IMR-90 (cell line): ENCODE measurements at regions not wholly inside any gene's neighbourhood (a gene's known extent, or its start where the extent isn't known, plus 50 kb on each side); places are given as distances from the start of the nearest gene placed in this dataset.

ENCODE experiments used
- ATAC-seq: fragments of 200-7000 bp; cut with Tn5 transposase; 2 replicates; pipeline ENCODE4 v1.9.1; 2020; ENCODE audit warnings: low read depth, mild to moderate bottlenecking, moderate library complexity
- BruUV-seq: library from RNA; stranded (reverse); fragments of 400-500 nt; replicated peaks from 2 replicates; lab custom pipeline; 2021; lab: Mats Ljungman, UMichigan
- CTCF ChIA-PET: fragments of 300-600 bp; formaldehyde crosslinking; extraction: SDS; loops from one replicate; lab custom pipeline; 2021; ENCODE audit warnings: antibody characterized with exemption; lab: Yijun Ruan, JAX
- POLR2A ChIA-PET: fragments of 300-600 bp; sonication (Branson Sonifier 250); formaldehyde crosslinking; loops from one replicate; lab custom pipeline; 2022; ENCODE audit warnings: antibody characterized with exemption; ENCODE audit not compliant: unreplicated experiment; lab: Charles Lee
- DNase-seq: peaks from one replicate; pipeline ENCODE4 v3.0.0; 2013
- H2AFZ ChIP-seq: replicated peaks from 2 replicates; pipeline ENCODE3; 2013; ENCODE audit warnings: low read length, mild to moderate bottlenecking; ENCODE audit not compliant: poor library complexity
- H2AK5ac ChIP-seq: 2 replicates; pipeline ENCODE4 v1.6.1; 2013; ENCODE audit warnings: low read depth, low read length, inconsistent platforms
- H2AK9ac ChIP-seq: replicated peaks from 2 replicates; pipeline ENCODE3; 2013; ENCODE audit warnings: mild to moderate bottlenecking, low read depth, low read length, moderate library complexity; ENCODE audit not compliant: poor library complexity
- H2BK120ac ChIP-seq: 2 replicates; pipeline ENCODE4 v1.6.1; 2013; ENCODE audit warnings: low read depth, low read length, inconsistent platforms
- H2BK15ac ChIP-seq: 3 replicates; pipeline ENCODE4 v1.6.1; 2013; ENCODE audit warnings: low read depth, low read length, inconsistent platforms
- H2BK20ac ChIP-seq: 2 replicates; pipeline ENCODE4 v1.6.1; 2013; ENCODE audit warnings: low read depth, mild to moderate bottlenecking, inconsistent platforms, low read length, moderate library complexity
- H2BK5ac ChIP-seq: 2 replicates; pipeline ENCODE4 v1.6.1; 2013; ENCODE audit warnings: mild to moderate bottlenecking, low read depth, low read length, inconsistent platforms; ENCODE audit not compliant: poor library complexity, severe bottlenecking
- H3K14ac ChIP-seq: replicated peaks from 2 replicates; pipeline ENCODE4 v1.6.1; 2013; ENCODE audit warnings: low read depth, low read length, inconsistent platforms
- H3K18ac ChIP-seq: 2 replicates; pipeline ENCODE4 v1.6.1; 2013; ENCODE audit warnings: low read depth, low read length, control low read depth
- H3K23ac ChIP-seq: 2 replicates; pipeline ENCODE4 v1.6.1; 2013; ENCODE audit warnings: low read depth, low read length, inconsistent platforms
- H3K27ac ChIP-seq: 2 replicates; pipeline ENCODE4 v1.5.1; 2013; ENCODE audit warnings: mild to moderate bottlenecking, control low read depth, low read length; ENCODE audit not compliant: insufficient read depth
- H3K27me3 ChIP-seq: 2 replicates; pipeline ENCODE4 v1.6.1; 2013; ENCODE audit warnings: low read length; ENCODE audit not compliant: control insufficient read depth, insufficient read depth
- H3K36me3 ChIP-seq: 2 replicates; pipeline ENCODE4 v1.6.1; 2013; ENCODE audit warnings: low read length, mixed read lengths; ENCODE audit not compliant: control insufficient read depth, insufficient read depth
- H3K4ac ChIP-seq: 2 replicates; pipeline ENCODE4 v1.6.1; 2013; ENCODE audit warnings: low read depth, low read length, inconsistent platforms
- H3K4me1 ChIP-seq: 2 replicates; pipeline ENCODE4 v1.6.1; 2013; ENCODE audit warnings: low read length, mixed read lengths; ENCODE audit not compliant: control insufficient read depth, insufficient read depth
- H3K4me2 ChIP-seq: 2 replicates; pipeline ENCODE4 v1.6.1; 2013; ENCODE audit warnings: low read depth, mild to moderate bottlenecking, control low read depth, low read length, moderate library complexity
- H3K4me3 ChIP-seq: 2 replicates; pipeline ENCODE4 v1.5.1; 2013; ENCODE audit warnings: low read depth, mild to moderate bottlenecking, control low read depth, low read length, moderate library complexity; ENCODE audit not compliant: insufficient read depth
- H3K56ac ChIP-seq: 2 replicates; pipeline ENCODE4 v1.6.1; 2013; ENCODE audit warnings: low read length, inconsistent platforms; ENCODE audit not compliant: insufficient read depth; ENCODE audit errors: extremely low read depth
- H3K79me1 ChIP-seq, 2 experiments: 2 replicates each; pipeline ENCODE4 v1.6.1; 2013; ENCODE audit warnings: low read length in 2 of 2, inconsistent platforms in 1 of 2, low read depth in 1 of 2
- H3K9ac ChIP-seq: 2 replicates; pipeline ENCODE4 v1.6.1; 2013; ENCODE audit warnings: low read depth, low read length, control low read depth
- H3K9me1 ChIP-seq: 2 replicates; pipeline ENCODE4 v1.6.1; 2013; ENCODE audit warnings: low read length, inconsistent platforms; ENCODE audit not compliant: insufficient read depth
- H3K9me3 ChIP-seq: 2 replicates; pipeline ENCODE4 v1.6.1; 2013; ENCODE audit warnings: low read length; ENCODE audit not compliant: control insufficient read depth, insufficient read depth
- H4K20me1 ChIP-seq: 2 replicates; pipeline ENCODE4 v1.6.1; 2013; ENCODE audit warnings: low read length, inconsistent platforms; ENCODE audit not compliant: insufficient read depth
- H4K5ac ChIP-seq: 2 replicates; pipeline ENCODE4 v1.6.1; 2013; ENCODE audit warnings: mild to moderate bottlenecking, low read depth, low read length, control low read depth
- H4K8ac ChIP-seq, 2 experiments: 2 replicates each; pipeline ENCODE4 v1.6.1; 2013; ENCODE audit warnings: low read depth in 2 of 2, low read length in 2 of 2, control low read depth in 1 of 2, inconsistent platforms in 1 of 2
- H4K91ac ChIP-seq: 2 replicates; pipeline ENCODE4 v1.6.1; 2013; ENCODE audit warnings: low read depth, low read length, inconsistent platforms; ENCODE audit not compliant: insufficient read depth
- CEBPB ChIP-seq: IDR thresholded peaks from 2 replicates; pipeline ENCODE4 v1.6.1; 2012; ENCODE audit warnings: low read depth, low read length, improper control_type of control experiment
- CHD1 ChIP-seq: IDR thresholded peaks from 2 replicates; pipeline ENCODE4 v1.6.1; 2012; ENCODE audit warnings: low read depth, low read length, improper control_type of control experiment
- FOS ChIP-seq: fragments of 150-350 bp; IDR thresholded peaks from 2 replicates; pipeline ENCODE4 v1.6.1; 2016; ENCODE audit warnings: low read depth, low read length
- MAZ ChIP-seq: IDR thresholded peaks from 2 replicates; pipeline ENCODE4 v1.6.1; 2012; ENCODE audit warnings: low read depth, mild to moderate bottlenecking, low read length, improper control_type of control experiment, moderate library complexity, borderline replicate concordance
- MXI1 ChIP-seq: IDR thresholded peaks from 2 replicates; pipeline ENCODE4 v1.6.1; 2012; ENCODE audit warnings: low read depth, mild to moderate bottlenecking, low read length, moderate library complexity, borderline replicate concordance
- NFE2L2 ChIP-seq: fragments of 150-350 bp; IDR thresholded peaks from 2 replicates; pipeline ENCODE4 v1.6.1; 2016; ENCODE audit warnings: low read depth, mild to moderate bottlenecking, low read length
- POLR2A ChIP-seq: IDR thresholded peaks from 2 replicates; pipeline ENCODE4 v1.6.1; 2012; ENCODE audit warnings: mild to moderate bottlenecking, low read depth, low read length
- RAD21 ChIP-seq: IDR thresholded peaks from 2 replicates; pipeline ENCODE4 v1.6.1; 2012; ENCODE audit warnings: low read length, improper control_type of control experiment
- RFX5 ChIP-seq: IDR thresholded peaks from 2 replicates; pipeline ENCODE4 v1.8.0; 2012; ENCODE audit warnings: low read depth, mild to moderate bottlenecking, low read length, moderate library complexity
- WGBS, 2 experiments: methylation state at CpG; one replicate each; pipeline versions ENCODE4 v1.1.5 to v1.1.7; 2013; ENCODE audit warnings: missing lambda C conversion rate in 2 of 2; ENCODE audit not compliant: insufficient read length in 1 of 2; ENCODE audit errors: extremely low coverage in 2 of 2; 5-methylcytosine and 5-hydroxymethylcytosine counted together
- dilution Hi-C: fragments of 300-500 bp; cut with HindIII; formaldehyde crosslinking; loops from one replicate; pipeline ENCODE4 v1.14.3; 2018; ENCODE audit warnings: low sequenced_read_pairs; ENCODE audit not compliant: unreplicated experiment
- in situ Hi-C: fragments of 300-500 bp; cut with MboI; formaldehyde crosslinking; loops from 3 replicates; pipeline ENCODE4 v1.14.3; 2019; ENCODE audit warnings: low sequenced_read_pairs, inconsistent platforms, mixed read lengths
- intact Hi-C: fragments of 100-400 bp; cut with micrococcal nuclease; formaldehyde crosslinking; loops from 2 replicates; pipeline ENCODE4 v1.10.0; 2022
- TF ChIP-seq, protein P1 (sequence below): fragments of 150-350 bp; IDR thresholded peaks from 2 replicates; pipeline ENCODE4 v1.6.1; 2016; ENCODE audit warnings: low read depth, mild to moderate bottlenecking, low read length, moderate library complexity, borderline replicate concordance
- TF ChIP-seq, protein P2 (sequence below): conservative IDR thresholded peaks from 2 replicates; pipeline ENCODE4 v1.5.1; 2012; ENCODE audit warnings: mild to moderate bottlenecking, low read depth, low read length, improper control_type of control experiment
- TF ChIP-seq, protein P3 (sequence below): fragments of 150-350 bp; IDR thresholded peaks from 2 replicates; pipeline ENCODE4 v1.6.1; 2017; ENCODE audit warnings: mild to moderate bottlenecking, antibody characterized with exemption, low read length, low read depth

DNA sequence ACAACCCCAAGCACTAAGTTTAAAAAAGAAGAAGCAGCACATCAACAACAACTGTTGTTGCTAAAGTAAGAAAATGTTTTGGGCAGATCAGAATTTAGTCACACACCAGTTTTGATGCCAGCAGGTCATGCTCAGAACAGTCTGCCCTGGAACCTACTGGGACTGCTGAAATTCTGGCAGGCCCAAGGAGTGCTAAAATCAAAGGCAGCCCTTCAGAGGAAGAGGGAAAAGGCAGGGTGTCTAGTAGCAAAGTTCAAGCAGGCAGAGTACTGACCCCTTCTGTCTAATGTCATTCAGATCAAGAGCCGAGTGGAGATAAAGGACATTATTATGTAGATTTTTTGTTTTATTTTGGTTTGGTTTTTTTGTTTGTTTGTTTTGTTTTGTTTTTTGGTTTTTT is 96.6 kb upstream of the LOC128125822 start:
- H3K27ac ChIP-seq, result no peak overlapping the region
- no peak overlapping the region for H3K4me2 ChIP-seq
- H4K5ac ChIP-seq, result no peak overlapping the region
- H4K8ac ChIP-seq, result no peak overlapping the region
- H3K56ac ChIP-seq, result no peak overlapping the region
- no peaks in the 10 kb centered on the region for H3K9me3 ChIP-seq
- H2BK20ac ChIP-seq, result no peak overlapping the region
- H4K20me1 ChIP-seq, result no peaks in the 10 kb centered on the region
- ChIA-PET CTCF (no interaction called here), POLR2A (no interaction called here)
- ATAC-seq (no peak), DNase-seq (no peak)
- no peak overlapping the region for H3K9ac ChIP-seq
- no peak overlapping the region for H3K18ac ChIP-seq
- dilution Hi-C loops, result no loop called here
- H2AK5ac ChIP-seq, result no peak overlapping the region
- H3K4me1 ChIP-seq, result no peaks in the 10 kb centered on the region
- no peak overlapping the region for H2BK15ac ChIP-seq
- H3K79me1 ChIP-seq, result no peaks in the 10 kb centered on the region
- H3K9me1 ChIP-seq, result no peaks in the 10 kb centered on the region
- TF ChIP-seq CHD1 (no peak), MXI1 (no peak), POLR2A (no peak), NFE2L2 (no peak), FOS (no peak), RAD21 (no peak), RFX5 (no peak), CEBPB (no peak), MAZ (no peak)
- TF ChIP-seq, protein P1, sequence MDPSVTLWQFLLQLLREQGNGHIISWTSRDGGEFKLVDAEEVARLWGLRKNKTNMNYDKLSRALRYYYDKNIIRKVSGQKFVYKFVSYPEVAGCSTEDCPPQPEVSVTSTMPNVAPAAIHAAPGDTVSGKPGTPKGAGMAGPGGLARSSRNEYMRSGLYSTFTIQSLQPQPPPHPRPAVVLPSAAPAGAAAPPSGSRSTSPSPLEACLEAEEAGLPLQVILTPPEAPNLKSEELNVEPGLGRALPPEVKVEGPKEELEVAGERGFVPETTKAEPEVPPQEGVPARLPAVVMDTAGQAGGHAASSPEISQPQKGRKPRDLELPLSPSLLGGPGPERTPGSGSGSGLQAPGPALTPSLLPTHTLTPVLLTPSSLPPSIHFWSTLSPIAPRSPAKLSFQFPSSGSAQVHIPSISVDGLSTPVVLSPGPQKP, result no peak
- TF ChIP-seq, protein P2, sequence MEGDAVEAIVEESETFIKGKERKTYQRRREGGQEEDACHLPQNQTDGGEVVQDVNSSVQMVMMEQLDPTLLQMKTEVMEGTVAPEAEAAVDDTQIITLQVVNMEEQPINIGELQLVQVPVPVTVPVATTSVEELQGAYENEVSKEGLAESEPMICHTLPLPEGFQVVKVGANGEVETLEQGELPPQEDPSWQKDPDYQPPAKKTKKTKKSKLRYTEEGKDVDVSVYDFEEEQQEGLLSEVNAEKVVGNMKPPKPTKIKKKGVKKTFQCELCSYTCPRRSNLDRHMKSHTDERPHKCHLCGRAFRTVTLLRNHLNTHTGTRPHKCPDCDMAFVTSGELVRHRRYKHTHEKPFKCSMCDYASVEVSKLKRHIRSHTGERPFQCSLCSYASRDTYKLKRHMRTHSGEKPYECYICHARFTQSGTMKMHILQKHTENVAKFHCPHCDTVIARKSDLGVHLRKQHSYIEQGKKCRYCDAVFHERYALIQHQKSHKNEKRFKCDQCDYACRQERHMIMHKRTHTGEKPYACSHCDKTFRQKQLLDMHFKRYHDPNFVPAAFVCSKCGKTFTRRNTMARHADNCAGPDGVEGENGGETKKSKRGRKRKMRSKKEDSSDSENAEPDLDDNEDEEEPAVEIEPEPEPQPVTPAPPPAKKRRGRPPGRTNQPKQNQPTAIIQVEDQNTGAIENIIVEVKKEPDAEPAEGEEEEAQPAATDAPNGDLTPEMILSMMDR, result no peak
- TF ChIP-seq, protein P3, sequence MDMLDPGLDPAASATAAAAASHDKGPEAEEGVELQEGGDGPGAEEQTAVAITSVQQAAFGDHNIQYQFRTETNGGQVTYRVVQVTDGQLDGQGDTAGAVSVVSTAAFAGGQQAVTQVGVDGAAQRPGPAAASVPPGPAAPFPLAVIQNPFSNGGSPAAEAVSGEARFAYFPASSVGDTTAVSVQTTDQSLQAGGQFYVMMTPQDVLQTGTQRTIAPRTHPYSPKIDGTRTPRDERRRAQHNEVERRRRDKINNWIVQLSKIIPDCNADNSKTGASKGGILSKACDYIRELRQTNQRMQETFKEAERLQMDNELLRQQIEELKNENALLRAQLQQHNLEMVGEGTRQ, result no peak
- no peak overlapping the region for H2AK9ac ChIP-seq
- intact Hi-C loops, result no loop called here
- no peaks in the 10 kb centered on the region for H3K36me3 ChIP-seq
- in situ Hi-C loops, result no loop called here
- 100% methylated on average over 1 of the region's 1 CpG; no CpG with 5 or more reads in 1 of the 2 experiments for WGBS, 2 experiments
- no peak overlapping the region for H3K4ac ChIP-seq
- 0 out of 2 replicates have a peak, but pooled peaks cover 2% of the 10 kb centered on the region for H3K27me3 ChIP-seq
- H2AFZ ChIP-seq, result no peak overlapping the region
- H3K14ac ChIP-seq, result no peak overlapping the region
- H3K4me3 ChIP-seq, result no peak overlapping the region
- no TSS peak for BruUV-seq
- H2BK5ac ChIP-seq, result no peak overlapping the region
- no peak overlapping the region for H2BK120ac ChIP-seq
- H4K91ac ChIP-seq, result no peak overlapping the region
- H3K23ac ChIP-seq, result no peak overlapping the region
